SK-N-SH (cell line): ENCODE measurements at regions not wholly inside any gene's neighbourhood (a gene's known extent, or its start where the extent isn't known, plus 50 kb on each side); places are given as distances from the start of the nearest gene placed in this dataset.

ENCODE experiments used
- CTCF ChIA-PET: fragments of 300-600, 350-600 bp; formaldehyde crosslinking; extraction: SDS; loops from one replicate; lab custom pipeline; 2021; lab: Yijun Ruan, JAX
- POLR2A ChIA-PET: fragments of 350-600 bp; sonication (Branson Sonifier 250); formaldehyde crosslinking; extraction: SDS; loops from one replicate; lab custom pipeline; 2020; ENCODE audit warnings: antibody characterized with exemption, inconsistent platforms; lab: Yijun Ruan, JAX
- DNase-seq: peaks from one replicate; pipeline ENCODE4 v3.0.0; 2012
- H2AFZ ChIP-seq: fragments of 200-600 bp; sonication (generic); 2 replicates; pipeline ENCODE4 v1.8.1; 2016; ENCODE audit warnings: antibody characterized with exemption, mild to moderate bottlenecking, low read depth
- H3F3A ChIP-seq: fragments of 200-600 bp; sonication (generic); replicated peaks from 2 replicates; pipeline ENCODE3; 2016; ENCODE audit warnings: antibody characterized with exemption, mild to moderate bottlenecking; ENCODE audit not compliant: insufficient read depth
- H3K27ac ChIP-seq, 2 experiments: fragments of 200-500 bp in 1 of 2; fragments of 200-600 bp in 1 of 2; sonication (Bioruptor generic) in 1 of 2; sonication (generic), shearing (Covaris generic) in 1 of 2; 2 replicates each; pipeline versions ENCODE4 v1.5.1 to v1.6.1; 2014 to 2016; ENCODE audit warnings: low read depth in 2 of 2, inconsistent platforms in 1 of 2, low read length in 1 of 2, mild to moderate bottlenecking in 1 of 2, mixed read lengths in 1 of 2
- H3K27me3 ChIP-seq: fragments of 200-600 bp; sonication (generic), shearing (Covaris generic); 2 replicates; pipeline ENCODE4 v1.6.1; 2016; ENCODE audit warnings: mixed run types; ENCODE audit not compliant: insufficient read depth
- H3K36me3 ChIP-seq, 2 experiments: fragments of 200-500 bp in 1 of 2; fragments of 200-600 bp in 1 of 2; sonication (Bioruptor generic) in 1 of 2; sonication (generic) in 1 of 2; replicated peaks in 1 of 2; 2 replicates each; pipeline versions ENCODE3 to v1.5.1; 2014 to 2016; ENCODE audit warnings: low read length in 1 of 2, mild to moderate bottlenecking in 1 of 2; ENCODE audit not compliant: insufficient read depth in 2 of 2, control insufficient read depth in 1 of 2
- H3K4me1 ChIP-seq, 2 experiments: fragments of 200-500 bp in 1 of 2; fragments of 200-600 bp in 1 of 2; sonication (Bioruptor generic) in 1 of 2; sonication (generic), shearing (Covaris generic) in 1 of 2; 2 replicates each; pipeline versions ENCODE4 v1.5.1 to v1.6.1; 2014 to 2016; ENCODE audit warnings: low read depth in 1 of 2, low read length in 1 of 2, mixed run types in 1 of 2; ENCODE audit not compliant: insufficient read depth in 2 of 2, control insufficient read depth in 1 of 2
- H3K4me2 ChIP-seq: fragments of 200-600 bp; sonication (generic), shearing (Covaris generic); 2 replicates; pipeline ENCODE4 v1.6.1; 2017; ENCODE audit warnings: mixed run types
- H3K4me3 ChIP-seq, 2 experiments: fragments of 200-500 bp in 1 of 2; fragments of 200-600 bp in 1 of 2; sonication (Bioruptor generic) in 1 of 2; sonication (generic), shearing (Covaris generic) in 1 of 2; 2 replicates each; pipeline versions ENCODE4 v1.5.1 to v1.8.1; 2014 to 2016; ENCODE audit warnings: low read depth in 2 of 2, inconsistent platforms in 1 of 2, low read length in 1 of 2, mild to moderate bottlenecking in 1 of 2, mixed read lengths in 1 of 2, moderate library complexity in 1 of 2
- H3K79me2 ChIP-seq: fragments of 200-600 bp; sonication (generic); 2 replicates; pipeline ENCODE4 v1.8.1; 2017; ENCODE audit warnings: mild to moderate bottlenecking; ENCODE audit not compliant: insufficient read depth
- H3K9ac ChIP-seq: fragments of 200-600 bp; sonication (generic); 2 replicates; pipeline ENCODE4 v1.6.1; 2017; ENCODE audit warnings: mixed run types
- H3K9me2 ChIP-seq: fragments of 200-600 bp; sonication (generic); 2 replicates; pipeline ENCODE4 v1.6.1; 2017; ENCODE audit warnings: mixed run types
- H3K9me3 ChIP-seq: fragments of 200-600 bp; sonication (generic); 2 replicates; pipeline ENCODE4 v1.6.1; 2017; ENCODE audit warnings: mixed run types, mild to moderate bottlenecking, moderate library complexity
- H4K20me1 ChIP-seq: fragments of 200-600 bp; sonication (generic); 2 replicates; pipeline ENCODE4 v1.6.1; 2017; ENCODE audit warnings: mild to moderate bottlenecking, mixed run types; ENCODE audit not compliant: insufficient read depth
- CHD2 ChIP-seq: fragments of 150-350 bp; IDR thresholded peaks from 2 replicates; pipeline ENCODE4 v1.6.1; 2018; ENCODE audit warnings: low read length; ENCODE audit not compliant: partially characterized antibody
- FOSL2 ChIP-seq: IDR thresholded peaks from 2 replicates; pipeline ENCODE4 v1.4.0; 2012; ENCODE audit warnings: low read depth, mild to moderate bottlenecking, moderate library complexity, borderline replicate concordance
- GABPA ChIP-seq: IDR thresholded peaks from 2 replicates; pipeline ENCODE4 v1.4.0; 2012; ENCODE audit warnings: low read depth, mild to moderate bottlenecking
- MEF2A ChIP-seq: IDR thresholded peaks from 2 replicates; pipeline ENCODE4 v1.4.0; 2012; ENCODE audit warnings: low read depth, borderline replicate concordance
- MXI1 ChIP-seq: IDR thresholded peaks from 2 replicates; pipeline ENCODE4 v1.6.1; 2012; ENCODE audit warnings: mild to moderate bottlenecking, low read depth, low read length, improper control_type of control experiment
- RAD21 ChIP-seq: IDR thresholded peaks from 2 replicates; pipeline ENCODE4 v1.6.1; 2012; ENCODE audit warnings: mild to moderate bottlenecking, low read length
- RFX5 ChIP-seq: IDR thresholded peaks from 2 replicates; pipeline ENCODE4 v1.6.1; 2012; ENCODE audit warnings: mild to moderate bottlenecking, improper control_type of control experiment, low read length
- SIN3A ChIP-seq: IDR thresholded peaks from 2 replicates; pipeline ENCODE4 v1.6.1; 2012; ENCODE audit warnings: low read depth, mild to moderate bottlenecking, low read length, moderate library complexity, borderline replicate concordance
- TAF1 ChIP-seq: IDR thresholded peaks from 2 replicates; pipeline ENCODE4 v1.6.1; 2012; ENCODE audit warnings: low read depth, mild to moderate bottlenecking, low read length, moderate library complexity, borderline replicate concordance
- TEAD4 ChIP-seq: IDR thresholded peaks from 2 replicates; pipeline ENCODE4 v1.4.0; 2012; ENCODE audit warnings: mild to moderate bottlenecking, borderline replicate concordance; ENCODE audit not compliant: insufficient read depth
- WGBS: methylation state at CpG from one replicate; pipeline ENCODE4 v1.1.6; 2017; ENCODE audit warnings: low lambda C conversion rate; 5-methylcytosine and 5-hydroxymethylcytosine counted together
- TF ChIP-seq, protein P1 (sequence below): IDR thresholded peaks from 2 replicates; pipeline ENCODE4 v1.4.0; 2012; ENCODE audit warnings: low read depth, borderline replicate concordance
- TF ChIP-seq, protein P2 (sequence below): IDR thresholded peaks from 2 replicates; pipeline ENCODE4 v1.4.0; 2012; ENCODE audit warnings: low read depth, borderline replicate concordance

DNA sequence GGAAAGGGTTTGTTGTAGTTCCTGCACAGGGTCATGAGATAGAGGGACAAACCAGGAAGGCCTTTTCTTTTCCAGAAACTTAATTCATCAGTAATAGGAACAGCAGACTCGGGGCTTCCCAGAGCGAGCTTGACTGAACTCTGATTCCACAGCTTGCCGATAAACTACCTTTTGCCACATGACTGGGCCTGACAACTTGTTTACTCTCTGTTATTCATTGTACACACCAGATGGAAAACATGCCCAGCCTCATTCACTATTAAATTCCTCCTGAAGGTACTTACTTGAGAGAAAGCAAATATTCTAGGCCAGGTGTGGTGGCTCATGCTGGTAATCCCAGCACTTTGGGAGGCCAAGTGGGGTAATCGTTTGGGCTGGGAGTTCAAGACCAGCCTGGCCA is 77.1 kb upstream of the FGFR2 start:
- Histone ChIP-seq H3K27ac (no peak overlapping the region), H3K4me2 (no peak overlapping the region), H3K4me3 (no peak overlapping the region), H3K9ac (no peak overlapping the region), H2AFZ (no peak overlapping the region), H3K9me3 (0 out of 2 replicates have a peak, but pooled peaks cover 3% of the 10 kb centered on the region), H3K79me2 (no peaks in the 10 kb centered on the region), H3K36me3 (no peaks in the 10 kb centered on the region), H3F3A (no peaks in the 10 kb centered on the region), H3K27me3 (no peaks in the 10 kb centered on the region), H4K20me1 (no peaks in the 10 kb centered on the region), H3K9me2 (no peaks in the 10 kb centered on the region), H3K4me1 (no peaks in the 10 kb centered on the region; a peak in 1 of 4 replicates)
- ChIA-PET POLR2A (no interaction called here), CTCF (interaction anchor here (1.3 kb wide), 1 partner anchor 18 kb away, joined by 3 read pairs; no protein-coding TSS in a partner anchor)
- TF ChIP-seq CHD2 (no peak), RFX5 (no peak), TAF1 (no peak), GABPA (no peak)
- TF ChIP-seq, protein P1, sequence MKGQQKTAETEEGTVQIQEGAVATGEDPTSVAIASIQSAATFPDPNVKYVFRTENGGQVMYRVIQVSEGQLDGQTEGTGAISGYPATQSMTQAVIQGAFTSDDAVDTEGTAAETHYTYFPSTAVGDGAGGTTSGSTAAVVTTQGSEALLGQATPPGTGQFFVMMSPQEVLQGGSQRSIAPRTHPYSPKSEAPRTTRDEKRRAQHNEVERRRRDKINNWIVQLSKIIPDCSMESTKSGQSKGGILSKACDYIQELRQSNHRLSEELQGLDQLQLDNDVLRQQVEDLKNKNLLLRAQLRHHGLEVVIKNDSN = no peak
- DNase-seq = no peak
- WGBS = 49% methylated on average over 4 of the region's 4 CpGs

DNA sequence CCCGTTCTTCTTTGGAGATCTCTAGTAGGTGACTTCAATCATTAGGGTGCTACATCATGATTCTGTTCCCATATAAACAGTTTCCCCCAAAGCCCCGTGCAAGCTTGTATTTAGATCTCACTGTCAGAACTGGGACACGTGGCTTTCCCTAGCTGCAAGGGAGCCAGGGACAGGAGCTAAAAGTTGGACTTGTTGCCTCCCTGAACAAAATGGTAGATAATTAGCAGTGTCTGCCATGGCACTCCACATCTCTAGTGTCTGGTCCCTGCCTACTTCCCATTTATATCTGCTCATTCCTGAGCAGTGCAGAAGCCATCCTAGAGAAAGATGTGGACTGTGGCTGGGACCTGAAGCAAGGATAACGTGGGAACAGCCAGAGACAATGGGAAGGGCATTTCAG is 76.6 kb upstream of the FGFR2 start:
- Histone ChIP-seq H3F3A (no peaks in the 10 kb centered on the region), H4K20me1 (no peaks in the 10 kb centered on the region), H3K4me1 (no peaks in the 10 kb centered on the region; a peak in 1 of 4 replicates), H3K36me3 (no peaks in the 10 kb centered on the region), H3K9me2 (no peaks in the 10 kb centered on the region), H3K79me2 (no peaks in the 10 kb centered on the region), H3K9ac (no peak overlapping the region), H3K27ac (no peak overlapping the region), H3K4me2 (no peak overlapping the region), H3K4me3 (no peak overlapping the region), H3K9me3 (0 out of 2 replicates have a peak, but pooled peaks cover 3% of the 10 kb centered on the region), H3K27me3 (no peaks in the 10 kb centered on the region), H2AFZ (no peak overlapping the region)
- POLR2A ChIA-PET = no interaction called here
- no peak for DNase-seq
- no peak for TF ChIP-seq TEAD4
- TF ChIP-seq MXI1 = no peak
- no peak for TF ChIP-seq FOSL2
- TF ChIP-seq, protein P1 = no peak
- TF ChIP-seq, protein P2, sequence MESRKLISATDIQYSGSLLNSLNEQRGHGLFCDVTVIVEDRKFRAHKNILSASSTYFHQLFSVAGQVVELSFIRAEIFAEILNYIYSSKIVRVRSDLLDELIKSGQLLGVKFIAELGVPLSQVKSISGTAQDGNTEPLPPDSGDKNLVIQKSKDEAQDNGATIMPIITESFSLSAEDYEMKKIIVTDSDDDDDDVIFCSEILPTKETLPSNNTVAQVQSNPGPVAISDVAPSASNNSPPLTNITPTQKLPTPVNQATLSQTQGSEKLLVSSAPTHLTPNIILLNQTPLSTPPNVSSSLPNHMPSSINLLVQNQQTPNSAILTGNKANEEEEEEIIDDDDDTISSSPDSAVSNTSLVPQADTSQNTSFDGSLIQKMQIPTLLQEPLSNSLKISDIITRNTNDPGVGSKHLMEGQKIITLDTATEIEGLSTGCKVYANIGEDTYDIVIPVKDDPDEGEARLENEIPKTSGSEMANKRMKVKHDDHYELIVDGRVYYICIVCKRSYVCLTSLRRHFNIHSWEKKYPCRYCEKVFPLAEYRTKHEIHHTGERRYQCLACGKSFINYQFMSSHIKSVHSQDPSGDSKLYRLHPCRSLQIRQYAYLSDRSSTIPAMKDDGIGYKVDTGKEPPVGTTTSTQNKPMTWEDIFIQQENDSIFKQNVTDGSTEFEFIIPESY = no peak
- no peak for TF ChIP-seq SIN3A
- no peak for TF ChIP-seq RAD21
- TF ChIP-seq MEF2A = no peak
- 20% methylated on average over 4 of the region's 4 CpGs for WGBS
- CTCF ChIA-PET = interaction anchor here (1.1 to 1.3 kb wide), 2 partner anchors 12 to 19 kb away, joined by 3 read pairs; no protein-coding TSS in a partner anchor
